H9 (cell line): ENCODE measurements at regions not wholly inside any gene's neighbourhood (a gene's known extent, or its start where the extent isn't known, plus 50 kb on each side); places are given as distances from the start of the nearest gene placed in this dataset.

Experiments used
- DNase-seq: peaks from one replicate; pipeline ENCODE4 v3.0.0-alpha.2; 2017
- H2AFZ ChIP-seq: one replicate; pipeline ENCODE4 v1.6.1; 2013; ENCODE audit warnings: mild to moderate bottlenecking, low read length, control low read depth, moderate library complexity
- H2AK5ac ChIP-seq: 2 replicates; pipeline ENCODE4 v1.6.1; 2013; ENCODE audit warnings: low read length, control low read depth, mixed read lengths; ENCODE audit not compliant: insufficient read length
- H2BK120ac ChIP-seq: one replicate; pipeline ENCODE4 v1.6.1; 2013; ENCODE audit warnings: low read depth, mild to moderate bottlenecking, low read length, control low read depth, inconsistent platforms; ENCODE audit not compliant: poor library complexity, severe bottlenecking
- H2BK12ac ChIP-seq: 2 replicates; pipeline ENCODE4 v1.6.1; 2013; ENCODE audit warnings: low read length, control low read depth, mixed read lengths, low read depth; ENCODE audit not compliant: insufficient read length
- H2BK15ac ChIP-seq: 2 replicates; pipeline ENCODE4 v1.6.1; 2013; ENCODE audit warnings: low read depth, low read length, control low read depth
- H2BK20ac ChIP-seq: one replicate; pipeline ENCODE4 v1.6.1; 2013; ENCODE audit warnings: low read depth, mild to moderate bottlenecking, low read length, control low read depth, inconsistent platforms; ENCODE audit not compliant: poor library complexity, severe bottlenecking
- H2BK5ac ChIP-seq: 2 replicates; pipeline ENCODE4 v1.6.1; 2013; ENCODE audit warnings: low read length, control low read depth, mixed read lengths; ENCODE audit not compliant: insufficient read length
- H3K14ac ChIP-seq: 2 replicates; pipeline ENCODE4 v1.6.1; 2013; ENCODE audit warnings: low read length, control low read depth; ENCODE audit not compliant: insufficient read depth
- H3K18ac ChIP-seq: 2 replicates; pipeline ENCODE4 v1.6.1; 2013; ENCODE audit warnings: low read depth, mild to moderate bottlenecking, mixed read lengths, low read length, control low read depth; ENCODE audit not compliant: insufficient read length
- H3K23ac ChIP-seq: 2 replicates; pipeline ENCODE4 v1.6.1; 2013; ENCODE audit warnings: low read length, control low read depth, mixed read lengths, low read depth; ENCODE audit not compliant: insufficient read length
- H3K23me2 ChIP-seq: 2 replicates; pipeline ENCODE4 v1.6.1; 2013; ENCODE audit warnings: low read depth, mild to moderate bottlenecking, mixed read lengths, low read length, control low read depth; ENCODE audit not compliant: insufficient read length, poor library complexity, severe bottlenecking
- H3K27ac ChIP-seq: 2 replicates; pipeline ENCODE4 v1.5.1; 2013; ENCODE audit warnings: low read length, control low read depth, mixed read lengths, low read depth; ENCODE audit not compliant: insufficient read length
- H3K27me3 ChIP-seq: 2 replicates; pipeline ENCODE4 v1.6.1; 2013; ENCODE audit warnings: low read length, control low read depth, inconsistent platforms; ENCODE audit not compliant: insufficient read depth
- H3K4ac ChIP-seq: 2 replicates; pipeline ENCODE4 v1.6.1; 2013; ENCODE audit warnings: low read depth, mild to moderate bottlenecking, control low read depth, inconsistent platforms, low read length, moderate library complexity
- H3K4me1 ChIP-seq: 2 replicates; pipeline ENCODE4 v1.6.1; 2013; ENCODE audit warnings: low read length, control low read depth, inconsistent platforms; ENCODE audit not compliant: insufficient read depth
- H3K4me2 ChIP-seq: 2 replicates; pipeline ENCODE4 v1.6.1; 2013; ENCODE audit warnings: low read length, control low read depth, mixed read lengths; ENCODE audit not compliant: insufficient read length, insufficient read depth
- H3K56ac ChIP-seq: 2 replicates; pipeline ENCODE4 v1.6.1; 2013; ENCODE audit warnings: low read depth, mild to moderate bottlenecking, mixed read lengths, low read length, control low read depth; ENCODE audit not compliant: insufficient read length
- H3K79me1 ChIP-seq: 2 replicates; pipeline ENCODE4 v1.6.1; 2013; ENCODE audit warnings: low read depth, mild to moderate bottlenecking, moderate library complexity, low read length, control low read depth, inconsistent platforms; ENCODE audit not compliant: insufficient read depth, poor library complexity, severe bottlenecking
- H3K79me2 ChIP-seq: 2 replicates; pipeline ENCODE4 v1.6.1; 2013; ENCODE audit warnings: low read length, control low read depth, inconsistent platforms; ENCODE audit not compliant: insufficient read depth
- H3K9ac ChIP-seq: 2 replicates; pipeline ENCODE4 v1.6.1; 2013; ENCODE audit warnings: low read length, control low read depth, mixed read lengths; ENCODE audit not compliant: insufficient read length; ENCODE audit errors: extremely low read depth
- H3K9me3 ChIP-seq: one replicate; pipeline ENCODE4 v1.6.1; 2013; ENCODE audit warnings: low read depth, low read length, inconsistent platforms; ENCODE audit not compliant: control insufficient read depth
- H3T11ph ChIP-seq: one replicate; pipeline ENCODE4 v1.6.1; 2013; ENCODE audit warnings: mild to moderate bottlenecking, low read length, control low read depth, inconsistent platforms
- H4K20me1 ChIP-seq: one replicate; pipeline ENCODE4 v1.6.1; 2013; ENCODE audit not compliant: control insufficient read depth, insufficient read length, insufficient read depth
- H4K5ac ChIP-seq: 2 replicates; pipeline ENCODE4 v1.6.1; 2013; ENCODE audit warnings: low read depth, mild to moderate bottlenecking, mixed read lengths, low read length, control low read depth; ENCODE audit not compliant: insufficient read length
- H4K8ac ChIP-seq: replicated peaks from 2 replicates; pipeline ENCODE4 v1.6.1; 2013; ENCODE audit warnings: low read length, control low read depth, mixed read lengths, low read depth; ENCODE audit not compliant: insufficient read length
- H4K91ac ChIP-seq: 2 replicates; pipeline ENCODE4 v1.6.1; 2013; ENCODE audit warnings: low read depth, mild to moderate bottlenecking, moderate library complexity, mixed read lengths, low read length, control low read depth; ENCODE audit not compliant: insufficient read length
- H3K27ac Mint-ChIP-seq, 3 experiments: 2 replicates in 2 of 3; 3 replicates in 1 of 3; pipeline ENCODE4 v1.8.0; 2020 to 2021; ENCODE audit warnings: mixed read lengths in 3 of 3, mild to moderate bottlenecking in 1 of 3, moderate library complexity in 1 of 3
- H3K27me3 Mint-ChIP-seq: 2 replicates; pipeline ENCODE4 v1.8.0; 2021; ENCODE audit warnings: low read depth, mild to moderate bottlenecking, moderate library complexity, mixed read lengths
- H3K36me3 Mint-ChIP-seq, 3 experiments: 2 replicates in 2 of 3; 3 replicates in 1 of 3; pipeline ENCODE4 v1.8.0; 2020 to 2021; ENCODE audit warnings: low read depth in 3 of 3, mixed read lengths in 3 of 3; ENCODE audit not compliant: insufficient read depth in 1 of 3
- H3K4me1 Mint-ChIP-seq, 2 experiments: 2 replicates each; pipeline ENCODE4 v1.8.0; 2020; ENCODE audit warnings: mixed read lengths in 2 of 2
- H3K4me3 Mint-ChIP-seq, 2 experiments: 2 replicates in 1 of 2; 3 replicates in 1 of 2; pipeline ENCODE4 v1.8.0; 2020 to 2021; ENCODE audit warnings: mild to moderate bottlenecking in 2 of 2, mixed read lengths in 2 of 2, moderate library complexity in 1 of 2
- H3K9me3 Mint-ChIP-seq, 2 experiments: 2 replicates in 1 of 2; 3 replicates in 1 of 2; pipeline ENCODE4 v1.8.0; 2020; ENCODE audit warnings: mild to moderate bottlenecking in 2 of 2, mixed read lengths in 2 of 2, moderate library complexity in 1 of 2
- WGBS: extraction: QIAGEN DNeasy Blood & Tissue Kit; methylation state at CpG from one replicate; pipeline ENCODE4 v1.1.7; 2013; ENCODE audit warnings: missing lambda C conversion rate, low lambda C conversion rate, mixed read lengths; ENCODE audit not compliant: insufficient read length; ENCODE audit errors: extremely low coverage; 5-methylcytosine and 5-hydroxymethylcytosine counted together
- TF ChIP-seq, protein P1 (sequence below): fragments of 200-600 bp; sonication (generic); conservative IDR thresholded peaks from 3 replicates; pipeline ENCODE4 v1.8.0; 2021; ENCODE audit warnings: antibody characterized with exemption, mild to moderate bottlenecking

DNA sequence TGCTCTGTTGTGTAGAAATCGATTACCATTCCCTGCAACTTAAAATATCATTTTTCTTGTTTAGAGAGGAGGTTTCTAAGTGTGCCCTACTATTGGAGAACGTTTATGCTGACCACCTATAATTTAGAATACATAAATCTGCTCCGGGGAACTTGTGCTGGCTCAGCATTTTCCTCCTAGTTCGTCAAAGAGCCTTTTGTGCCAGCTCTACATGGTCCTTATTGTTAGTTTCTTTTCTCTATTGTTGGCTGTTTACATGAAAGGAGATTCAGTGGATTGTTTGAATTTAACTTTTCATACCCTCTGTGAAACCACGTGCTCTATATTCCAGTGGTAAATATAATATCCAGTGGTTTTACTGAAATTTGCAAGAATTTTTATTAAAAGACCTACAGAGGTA lies 53.4 kb upstream of the ATP8A1 start:
- no peak overlapping the region for H2BK12ac ChIP-seq
- no peaks in the 10 kb centered on the region for H3K23me2 ChIP-seq
- WGBS = no CpG with 5 or more reads among the region's 5 CpGs
- H3K9me3 Mint-ChIP-seq = no peaks in the 10 kb centered on the region
- no peak overlapping the region for H3K9ac ChIP-seq
- H3K23ac ChIP-seq = no peak overlapping the region
- no peak overlapping the region for H3K56ac ChIP-seq
- no peak overlapping the region for H3K4me3 Mint-ChIP-seq
- no peak overlapping the region for H3K18ac ChIP-seq
- H4K8ac ChIP-seq = no peak overlapping the region
- H3K4me1 Mint-ChIP-seq = peaks cover 20 to 25% of the 10 kb centered on the region in 2 experiments
- no peak overlapping the region for H2BK15ac ChIP-seq
- no peak overlapping the region for H3K14ac ChIP-seq
- H3K27ac ChIP-seq = no peak overlapping the region
- peaks cover 4% of the 10 kb centered on the region; the same call in 1 of the 2 replicates for H3K4me1 ChIP-seq
- no peak overlapping the region for H4K5ac ChIP-seq
- DNase-seq = no peak
- no peak overlapping the region for H2BK20ac ChIP-seq
- H4K91ac ChIP-seq = no peak overlapping the region
- H3K27me3 Mint-ChIP-seq = no peaks in the 10 kb centered on the region
- no peaks in the 10 kb centered on the region for H3K9me3 ChIP-seq
- H3T11ph ChIP-seq = no peak overlapping the region
- no peak overlapping the region for H2AFZ ChIP-seq
- H3K27ac Mint-ChIP-seq = 0 out of 7 replicates have a peak overlapping the region, but pooled peaks of 1 of the 3 experiments have one; percentile 32
- no peaks in the 10 kb centered on the region for H3K27me3 ChIP-seq
- no peaks in the 10 kb centered on the region for H4K20me1 ChIP-seq
- no peak overlapping the region for H2AK5ac ChIP-seq
- H3K4me2 ChIP-seq = no peak overlapping the region
- no peak overlapping the region for H2BK5ac ChIP-seq
- H3K79me2 ChIP-seq = no peaks in the 10 kb centered on the region
- no peak overlapping the region for H2BK120ac ChIP-seq
- no peak overlapping the region for H3K4ac ChIP-seq
- TF ChIP-seq, protein P1, sequence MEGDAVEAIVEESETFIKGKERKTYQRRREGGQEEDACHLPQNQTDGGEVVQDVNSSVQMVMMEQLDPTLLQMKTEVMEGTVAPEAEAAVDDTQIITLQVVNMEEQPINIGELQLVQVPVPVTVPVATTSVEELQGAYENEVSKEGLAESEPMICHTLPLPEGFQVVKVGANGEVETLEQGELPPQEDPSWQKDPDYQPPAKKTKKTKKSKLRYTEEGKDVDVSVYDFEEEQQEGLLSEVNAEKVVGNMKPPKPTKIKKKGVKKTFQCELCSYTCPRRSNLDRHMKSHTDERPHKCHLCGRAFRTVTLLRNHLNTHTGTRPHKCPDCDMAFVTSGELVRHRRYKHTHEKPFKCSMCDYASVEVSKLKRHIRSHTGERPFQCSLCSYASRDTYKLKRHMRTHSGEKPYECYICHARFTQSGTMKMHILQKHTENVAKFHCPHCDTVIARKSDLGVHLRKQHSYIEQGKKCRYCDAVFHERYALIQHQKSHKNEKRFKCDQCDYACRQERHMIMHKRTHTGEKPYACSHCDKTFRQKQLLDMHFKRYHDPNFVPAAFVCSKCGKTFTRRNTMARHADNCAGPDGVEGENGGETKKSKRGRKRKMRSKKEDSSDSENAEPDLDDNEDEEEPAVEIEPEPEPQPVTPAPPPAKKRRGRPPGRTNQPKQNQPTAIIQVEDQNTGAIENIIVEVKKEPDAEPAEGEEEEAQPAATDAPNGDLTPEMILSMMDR = no peak
- no peaks in the 10 kb centered on the region; a peak in 1 of 7 replicates for H3K36me3 Mint-ChIP-seq
- no peaks in the 10 kb centered on the region for H3K79me1 ChIP-seq
